Activated naive CD4-positive, alpha-beta T cell treated with anti-CD3 and anti-CD28 coated beads for 36 hours (primary cell): ENCODE measurements at regions not wholly inside any gene's neighbourhood (a gene's known extent, or its start where the extent isn't known, plus 50 kb on each side); places are given as distances from the start of the nearest gene placed in this dataset.

Experiments
- CTCF ChIA-PET: fragments of 350-600 bp; sonication (Branson Sonifier 250); formaldehyde crosslinking; loops from one replicate; lab custom pipeline; 2021; ENCODE audit warnings: antibody characterized with exemption; lab: Charles Lee
- DNase-seq: peaks from one replicate; pipeline ENCODE4 v3.0.0-alpha.2; 2020
- H3K27ac Mint-ChIP-seq: one replicate; pipeline ENCODE4 v1.8.0; 2021; ENCODE audit warnings: mild to moderate bottlenecking, mixed read lengths
- H3K27me3 Mint-ChIP-seq: one replicate; pipeline ENCODE4 v1.8.0; 2021; ENCODE audit warnings: low read depth, mixed read lengths
- H3K36me3 Mint-ChIP-seq: one replicate; pipeline ENCODE4 v1.8.0; 2021; ENCODE audit warnings: low read depth, mixed read lengths
- H3K4me1 Mint-ChIP-seq: one replicate; pipeline ENCODE4 v1.8.0; 2021; ENCODE audit warnings: low read depth, mixed read lengths
- H3K4me3 Mint-ChIP-seq: one replicate; pipeline ENCODE4 v1.8.0; 2021; ENCODE audit warnings: mild to moderate bottlenecking, moderate library complexity, mixed read lengths
- H3K9me3 Mint-ChIP-seq: one replicate; pipeline ENCODE4 v1.8.0; 2021; ENCODE audit warnings: mixed read lengths
- intact Hi-C: fragments of 100-400 bp; cut with micrococcal nuclease; formaldehyde crosslinking; loops from one replicate; pipeline ENCODE4 v1.15.1; 2023

DNA sequence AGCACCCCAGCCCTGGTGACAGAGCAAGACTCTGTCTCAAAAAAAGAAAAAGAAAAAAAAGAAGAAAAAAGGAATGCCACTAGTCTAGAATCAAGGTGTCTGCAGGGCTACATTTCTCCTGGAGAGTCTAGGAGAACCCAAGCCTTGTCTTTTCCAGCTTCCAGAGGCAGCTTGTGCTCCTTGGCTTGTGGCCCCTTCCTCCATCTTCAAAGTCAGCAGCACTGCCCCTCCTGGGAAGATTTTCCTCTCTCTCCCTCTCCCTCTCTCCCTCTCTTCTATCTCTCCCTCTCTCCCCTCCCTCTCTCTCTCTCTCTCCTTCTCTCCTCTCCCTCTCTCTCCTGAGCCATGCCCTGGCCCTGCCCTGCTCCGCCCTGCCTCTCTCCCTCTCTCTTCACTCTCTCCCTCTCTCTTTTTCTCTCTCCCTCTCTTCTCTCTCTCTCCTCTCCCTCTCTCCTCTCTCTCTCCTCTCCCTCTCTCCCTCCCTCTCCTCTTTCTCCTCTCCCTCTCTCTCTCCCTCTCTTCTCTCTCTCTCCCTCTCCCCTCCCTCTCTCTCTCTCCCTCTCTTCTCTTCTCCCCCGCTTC, 97.7 kb upstream of the FGF3 start:
- DNase-seq: no peak
- no peaks in the 10 kb centered on the region for H3K9me3 Mint-ChIP-seq
- CTCF ChIA-PET: interaction anchor here (0.7 to 1.6 kb wide), 2 partner anchors 59 to 279 kb away, joined by 3 to 4 read pairs; no protein-coding TSS in a partner anchor
- H3K4me1 Mint-ChIP-seq: no peaks in the 10 kb centered on the region
- no peaks in the 10 kb centered on the region for H3K36me3 Mint-ChIP-seq
- H3K27me3 Mint-ChIP-seq: peaks cover 22% of the 10 kb centered on the region
- H3K27ac Mint-ChIP-seq: no peak overlapping the region
- intact Hi-C loops: loop anchor here (10.0 kb wide), 1 partner anchor 232 kb away; no protein-coding TSS in a partner anchor
- H3K4me3 Mint-ChIP-seq: no peak overlapping the region

DNA sequence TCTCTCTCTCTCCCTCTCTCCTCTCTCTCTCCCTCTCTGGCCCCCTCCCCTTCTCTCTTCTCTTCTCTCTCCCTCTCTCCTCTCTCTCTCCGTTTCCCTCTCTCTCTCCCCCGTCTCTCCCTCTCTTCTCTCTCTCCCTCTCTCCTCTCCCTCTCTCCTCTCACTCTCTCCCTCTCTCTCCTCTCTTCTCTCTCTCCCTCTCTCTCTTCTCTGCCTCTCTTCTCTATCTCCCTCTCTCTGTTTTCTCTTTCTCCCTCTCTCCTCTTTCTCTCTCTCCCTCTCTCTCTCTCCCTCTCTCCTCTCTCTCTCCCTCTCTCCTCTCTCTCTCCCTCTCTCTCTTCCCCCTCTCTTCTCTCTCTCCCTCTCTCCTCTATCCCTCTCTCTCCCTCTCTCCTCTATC, 98.3 kb upstream of the FGF3 start:
- intact Hi-C loops: loop anchor here (10.0 kb wide), 1 partner anchor 233 kb away; no protein-coding TSS in a partner anchor
- no peaks in the 10 kb centered on the region for H3K4me1 Mint-ChIP-seq
- no peak for DNase-seq
- H3K27ac Mint-ChIP-seq: no peak overlapping the region
- no peak overlapping the region for H3K4me3 Mint-ChIP-seq
- peaks cover 20% of the 10 kb centered on the region for H3K27me3 Mint-ChIP-seq
- no peaks in the 10 kb centered on the region for H3K9me3 Mint-ChIP-seq
- H3K36me3 Mint-ChIP-seq: no peaks in the 10 kb centered on the region
- CTCF ChIA-PET: interaction anchor here (0.6 to 2.4 kb wide), 2 partner anchors 63 to 279 kb away, joined by 3 to 16 read pairs; no protein-coding TSS in a partner anchor

DNA sequence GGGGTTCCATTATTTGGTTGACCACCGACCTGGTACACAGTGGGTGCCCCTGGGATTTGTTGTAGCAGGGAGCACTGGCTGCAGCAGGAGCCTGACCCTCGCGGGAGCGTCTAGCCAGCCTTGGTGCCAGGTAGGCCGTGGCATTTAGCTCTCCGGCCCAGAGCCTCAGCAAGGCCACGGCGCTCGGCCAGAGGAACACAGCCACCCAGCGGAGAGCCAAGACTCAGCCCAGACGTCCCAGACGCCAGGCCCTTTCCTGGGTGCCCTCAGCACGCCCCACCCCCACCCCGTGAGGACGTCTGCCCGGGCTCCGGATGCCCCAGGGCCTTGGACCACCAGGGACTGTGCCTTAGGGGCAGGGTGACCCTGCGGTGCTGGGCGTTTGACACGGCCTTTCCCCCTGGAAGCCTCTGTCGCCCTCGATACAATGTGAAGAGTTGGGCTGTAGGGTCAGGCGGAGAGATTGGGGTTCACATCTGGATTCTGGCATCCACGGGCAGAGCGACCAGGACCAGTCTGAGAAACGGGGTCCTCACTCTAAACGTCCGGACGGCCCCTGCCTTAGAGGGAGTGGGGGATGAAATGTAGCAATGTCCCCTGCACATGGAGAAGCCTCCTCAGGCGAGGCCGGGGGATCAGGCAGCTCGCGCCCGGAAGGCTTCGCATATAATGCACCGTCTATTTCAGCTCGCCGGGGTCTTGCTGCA, 99.2 kb upstream of the FGF3 start:
- Mint-ChIP-seq H3K27me3 (peaks cover 26% of the 10 kb centered on the region), H3K27ac (no peak overlapping the region), H3K36me3 (no peaks in the 10 kb centered on the region), H3K4me1 (no peaks in the 10 kb centered on the region), H3K4me3 (no peak overlapping the region), H3K9me3 (no peaks in the 10 kb centered on the region)
- DNase-seq: no peak
- CTCF ChIA-PET: interaction anchor here (0.6 to 2.4 kb wide), 7 partner anchors 8 to 286 kb away, joined by 3 to 16 read pairs (median 3); no protein-coding TSS in a partner anchor
- intact Hi-C loops: loop anchor here (1.0 to 10.0 kb wide), 3 partner anchors 234 to 278 kb away; no protein-coding TSS in a partner anchor

DNA sequence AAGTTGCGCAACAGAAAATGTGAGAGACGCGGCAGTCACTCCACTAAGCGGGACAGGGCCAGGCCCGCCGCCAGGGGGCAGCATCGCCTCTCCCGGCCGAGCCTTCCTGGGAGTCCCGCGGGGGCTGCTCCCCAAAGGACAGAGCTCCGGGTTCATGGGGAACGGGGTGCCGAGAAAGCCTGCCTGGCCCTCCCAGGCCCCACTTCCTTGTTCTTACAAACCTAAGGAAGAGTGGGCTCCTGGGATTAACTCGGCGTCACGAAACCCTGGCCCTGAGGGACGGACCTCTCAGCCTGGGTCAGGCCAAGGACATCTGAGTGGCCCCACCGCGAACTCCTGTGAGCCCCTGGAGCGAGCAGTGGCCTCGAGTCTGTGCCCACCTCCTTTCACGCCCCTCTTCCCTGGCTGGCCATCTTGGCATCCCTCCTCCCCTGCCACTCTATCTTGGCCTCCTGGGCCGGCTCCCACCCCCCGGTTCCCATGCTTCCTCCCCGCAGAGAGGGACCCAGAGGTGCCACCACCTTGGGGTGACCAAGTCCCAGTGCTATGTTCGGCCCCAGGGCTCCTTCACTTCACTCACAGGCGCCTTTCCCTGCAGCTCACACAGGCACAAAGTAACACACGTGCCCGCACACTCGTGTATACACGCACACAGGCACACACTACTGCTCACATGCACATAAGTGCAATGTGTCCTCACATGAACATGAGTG, 99.9 kb upstream of the FGF3 start:
- Mint-ChIP-seq H3K4me1 (no peaks in the 10 kb centered on the region), H3K27ac (no peak overlapping the region), H3K36me3 (no peaks in the 10 kb centered on the region), H3K27me3 (peaks cover 29% of the 10 kb centered on the region), H3K9me3 (no peaks in the 10 kb centered on the region), H3K4me3 (no peak overlapping the region)
- CTCF ChIA-PET: interaction anchor here (0.6 to 2.4 kb wide), 7 partner anchors 9 to 1680 kb away, joined by 3 to 16 read pairs (median 3); no protein-coding TSS in a partner anchor
- intact Hi-C loops: loop anchor here (1.0 to 10.0 kb wide), 3 partner anchors 234 to 277 kb away; no protein-coding TSS in a partner anchor
- peak; percentile 73 for DNase-seq

DNA sequence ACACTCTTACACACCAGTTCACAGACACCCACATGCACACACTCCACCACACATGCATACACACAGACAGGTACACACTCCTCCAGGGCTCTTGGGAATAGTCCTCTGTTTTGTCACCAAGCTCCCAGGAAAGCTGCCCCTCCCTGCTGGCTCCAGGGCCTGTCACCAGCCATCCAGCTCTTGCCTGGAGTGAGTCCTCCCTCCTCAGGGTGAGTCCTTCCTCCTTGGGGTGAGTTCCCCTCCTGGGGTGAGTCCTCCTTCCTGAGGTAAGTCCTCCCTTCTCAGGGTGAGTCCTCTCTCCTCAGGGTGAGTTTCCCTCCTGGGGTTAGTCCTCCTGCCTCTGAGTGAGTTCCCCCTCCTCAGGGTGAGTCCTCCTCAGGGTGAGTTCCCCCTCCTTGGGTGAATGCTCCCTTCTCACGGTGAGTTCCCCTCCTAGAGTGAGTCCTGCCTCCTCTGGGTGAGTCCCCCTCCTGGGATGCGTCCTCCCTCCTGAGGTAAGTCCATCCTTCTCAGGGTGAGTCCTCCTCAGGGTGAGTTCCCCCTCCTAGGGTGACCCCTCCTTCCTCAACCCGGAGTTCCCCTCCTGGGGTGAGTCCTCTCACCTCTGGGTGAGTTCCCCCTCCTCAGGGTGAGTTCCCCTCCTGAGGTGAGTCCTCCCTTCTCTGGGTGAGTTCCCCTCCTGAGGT, 100.6 kb upstream of the FGF3 start:
- no peak for DNase-seq
- H3K9me3 Mint-ChIP-seq: no peaks in the 10 kb centered on the region
- CTCF ChIA-PET: interaction anchor here (0.6 to 2.4 kb wide), 4 partner anchors 62 to 388 kb away, joined by 4 to 16 read pairs (median 6); no protein-coding TSS in a partner anchor
- H3K27me3 Mint-ChIP-seq: peaks cover 34% of the 10 kb centered on the region
- intact Hi-C loops: loop anchor here (10.0 kb wide), 1 partner anchor 235 kb away; no protein-coding TSS in a partner anchor
- no peak overlapping the region for H3K4me3 Mint-ChIP-seq
- no peak overlapping the region for H3K27ac Mint-ChIP-seq
- H3K36me3 Mint-ChIP-seq: no peaks in the 10 kb centered on the region
- no peaks in the 10 kb centered on the region for H3K4me1 Mint-ChIP-seq

DNA sequence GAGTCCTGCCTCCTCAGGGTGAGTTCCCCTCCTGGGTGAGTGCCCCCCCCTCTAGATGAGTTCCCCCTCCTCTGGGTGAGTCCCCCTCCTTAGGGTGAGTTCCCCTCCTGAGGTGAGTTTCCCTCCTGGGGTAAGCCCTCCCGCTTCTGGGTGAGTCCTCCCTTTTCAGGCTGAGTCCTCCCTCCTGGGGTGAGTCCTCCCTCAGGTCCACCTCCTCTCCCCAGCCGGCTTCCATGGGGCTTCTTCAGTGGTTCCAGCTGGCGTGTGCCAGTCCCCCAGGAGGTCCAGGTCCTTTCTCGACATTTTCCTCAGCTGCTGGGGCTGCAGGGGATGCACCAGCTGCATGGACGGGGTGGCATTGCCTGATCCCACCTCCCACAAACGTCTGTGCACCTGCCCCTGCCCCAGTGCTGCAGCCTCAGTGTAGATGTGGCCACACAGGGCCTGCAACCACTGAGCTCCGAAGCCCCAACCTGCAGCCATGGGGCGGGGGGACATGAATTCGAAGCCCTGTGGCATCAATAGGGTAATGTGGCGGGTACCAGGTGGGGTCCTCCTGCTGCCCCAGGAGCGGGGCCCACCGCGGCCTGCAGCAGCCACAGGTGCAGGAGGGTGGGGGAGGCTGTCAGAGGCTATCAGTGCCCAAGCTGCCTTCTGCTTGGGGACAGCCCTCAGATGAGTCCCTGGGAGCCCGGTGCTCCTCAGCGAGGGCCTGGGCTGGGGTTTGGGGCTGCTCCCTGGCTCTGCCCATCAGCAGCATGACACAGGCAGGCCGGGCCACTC, 101.3 kb upstream of the FGF3 start:
- DNase-seq: no peak
- H3K36me3 Mint-ChIP-seq: no peaks in the 10 kb centered on the region
- H3K27ac Mint-ChIP-seq: no peak overlapping the region
- CTCF ChIA-PET: interaction anchor here (0.7 kb wide), 1 partner anchor 61 kb away, joined by 7 read pairs; no protein-coding TSS in a partner anchor
- H3K27me3 Mint-ChIP-seq: peaks cover 34% of the 10 kb centered on the region
- no peak overlapping the region for H3K4me3 Mint-ChIP-seq
- H3K9me3 Mint-ChIP-seq: no peaks in the 10 kb centered on the region
- H3K4me1 Mint-ChIP-seq: peaks cover under 1% of the 10 kb centered on the region
- intact Hi-C loops: no loop called here

DNA sequence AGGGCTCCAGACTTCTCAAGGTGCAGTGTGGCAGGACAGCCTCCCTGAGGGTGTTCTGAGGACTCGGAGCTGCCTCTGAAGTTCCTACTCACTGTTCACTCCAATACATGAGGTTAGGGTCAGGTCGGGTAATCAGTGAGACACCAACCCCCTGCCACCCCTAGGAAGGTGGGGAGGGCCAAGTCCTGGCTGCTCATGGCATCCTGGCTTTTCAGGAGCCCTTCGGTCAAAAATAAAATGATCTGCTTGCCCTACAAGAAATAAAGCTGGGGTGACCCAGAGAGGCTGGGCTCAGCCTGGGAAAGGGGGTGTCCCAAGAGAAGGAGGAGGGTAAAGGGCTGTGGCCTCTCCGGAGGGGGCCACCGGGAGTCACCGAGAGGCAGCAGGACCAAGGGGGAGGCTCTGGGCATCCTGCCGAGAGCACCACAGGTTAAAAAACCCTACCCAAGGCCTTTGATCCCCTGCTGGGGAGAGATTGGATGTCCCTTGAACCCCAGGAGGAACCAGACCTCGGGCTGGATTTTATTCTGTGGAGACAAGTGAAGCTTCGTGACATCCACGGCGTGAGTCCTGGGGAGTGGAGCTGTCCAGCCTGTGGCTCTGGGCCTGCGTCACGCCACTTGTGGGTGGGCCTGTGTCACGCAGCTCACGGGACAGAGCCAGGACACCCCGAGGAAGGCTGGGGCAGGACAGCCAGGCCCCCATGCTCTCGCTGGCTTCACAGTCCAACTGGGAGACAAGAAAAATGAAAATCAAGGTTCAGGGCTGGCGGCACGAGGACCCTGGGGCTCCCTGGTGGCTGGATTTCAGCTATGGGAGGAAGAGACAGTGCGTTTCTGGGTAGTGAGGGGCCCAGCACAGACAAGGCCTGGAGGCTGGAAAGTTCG, 102.2 kb upstream of the FGF3 start:
- H3K9me3 Mint-ChIP-seq: no peaks in the 10 kb centered on the region
- no peak overlapping the region for H3K4me3 Mint-ChIP-seq
- no peak for DNase-seq
- H3K36me3 Mint-ChIP-seq: no peaks in the 10 kb centered on the region
- H3K4me1 Mint-ChIP-seq: peaks cover 5% of the 10 kb centered on the region
- CTCF ChIA-PET: no interaction called here
- intact Hi-C loops: no loop called here
- no peak overlapping the region for H3K27ac Mint-ChIP-seq
- peaks cover 39% of the 10 kb centered on the region for H3K27me3 Mint-ChIP-seq

DNA sequence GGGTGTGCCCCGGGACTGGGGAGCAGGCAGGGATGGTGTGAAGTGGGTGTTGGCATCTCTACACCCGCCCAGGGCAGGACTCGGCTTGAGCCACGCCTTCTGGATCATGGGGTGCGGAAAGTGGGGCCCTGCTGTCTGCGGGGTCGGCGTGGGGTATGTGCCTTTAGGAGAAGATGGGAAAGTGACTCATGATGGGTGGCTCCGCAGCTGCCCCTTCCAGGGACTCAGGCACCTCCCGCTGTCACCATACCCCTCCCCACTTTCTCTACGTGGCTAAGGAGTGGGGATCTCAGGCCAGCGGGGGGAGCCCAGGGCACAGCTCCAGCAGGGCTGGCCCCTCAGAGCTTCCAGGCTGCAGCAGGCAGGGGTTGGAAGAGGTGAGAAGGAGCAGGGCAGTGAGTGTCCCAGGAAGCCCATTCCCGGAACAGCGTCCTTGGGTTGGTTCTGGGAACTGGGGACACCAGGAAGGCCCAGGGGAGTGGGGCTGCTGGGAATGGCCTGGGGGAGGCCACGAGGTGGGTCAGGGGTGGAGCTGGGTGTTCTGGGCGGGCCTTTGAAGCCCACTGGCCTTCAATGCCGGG, 102.9 kb upstream of the FGF3 start:
- CTCF ChIA-PET: no interaction called here
- no peak overlapping the region for H3K27ac Mint-ChIP-seq
- no peak for DNase-seq

DNA sequence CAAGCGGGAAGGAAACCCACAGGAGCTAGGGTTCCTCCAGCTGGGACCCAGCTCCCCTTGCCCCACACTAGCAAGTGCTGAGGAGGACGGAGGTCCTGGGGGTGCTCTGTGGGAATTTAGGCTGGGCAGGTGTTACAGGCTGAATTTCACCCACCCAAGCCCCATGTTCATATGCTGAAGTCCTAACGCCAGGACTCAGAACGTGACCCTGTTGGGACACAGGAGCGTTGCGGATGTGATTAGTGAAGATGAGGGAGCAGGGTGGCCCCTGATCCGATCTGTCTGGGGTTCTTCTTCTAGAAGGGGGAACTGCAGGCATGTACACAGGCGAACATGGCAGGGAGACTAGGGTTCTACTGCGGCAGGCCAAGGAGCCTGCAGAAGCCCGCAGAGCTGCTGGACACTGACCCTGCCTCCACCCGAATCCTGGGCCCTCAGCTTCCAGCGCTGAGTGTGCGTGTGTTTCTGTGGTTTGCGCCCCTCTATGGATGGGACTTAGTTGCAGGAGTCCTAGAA, 103.4 kb upstream of the FGF3 start:
- intact Hi-C loops: no loop called here
- no peak for DNase-seq
- H3K27ac Mint-ChIP-seq: no peak overlapping the region
- no peaks in the 10 kb centered on the region for H3K36me3 Mint-ChIP-seq
- peaks cover 47% of the 10 kb centered on the region for H3K27me3 Mint-ChIP-seq
- peaks cover 6% of the 10 kb centered on the region for H3K4me1 Mint-ChIP-seq
- CTCF ChIA-PET: no interaction called here
- H3K4me3 Mint-ChIP-seq: no peak overlapping the region
- H3K9me3 Mint-ChIP-seq: no peaks in the 10 kb centered on the region

More for the DNA sequence above, 102.9 kb upstream of the FGF3 start:
- Mint-ChIP-seq H3K9me3 (no peaks in the 10 kb centered on the region), H3K36me3 (no peaks in the 10 kb centered on the region), H3K4me3 (no peak overlapping the region), H3K4me1 (peaks cover 6% of the 10 kb centered on the region), H3K27me3 (peaks cover 43% of the 10 kb centered on the region)
- intact Hi-C loops: no loop called here

DNA sequence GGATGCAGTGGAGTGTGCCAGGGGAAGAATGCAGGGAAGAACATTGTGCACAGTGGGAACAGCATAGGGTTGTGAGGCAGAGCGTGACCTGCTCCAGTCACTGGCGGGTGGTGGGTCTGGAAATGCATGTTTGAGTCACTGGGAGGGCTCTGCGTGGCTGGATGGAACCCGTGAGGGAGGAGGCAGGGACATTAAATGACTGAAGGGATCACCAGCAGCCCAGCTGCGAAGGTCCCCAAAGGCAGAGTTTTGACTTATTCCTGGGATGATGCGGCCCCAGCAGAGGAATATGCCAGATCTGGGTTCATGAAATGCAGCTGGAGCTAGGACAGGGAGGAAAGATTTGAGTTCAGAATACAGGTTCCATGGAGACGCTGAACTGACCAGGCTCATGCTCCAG, 104.0 kb upstream of the FGF3 start:
- Mint-ChIP-seq H3K4me3 (no peak overlapping the region), H3K27ac (no peak overlapping the region), H3K4me1 (peaks cover 6% of the 10 kb centered on the region), H3K9me3 (no peaks in the 10 kb centered on the region), H3K27me3 (peaks cover 53% of the 10 kb centered on the region), H3K36me3 (no peaks in the 10 kb centered on the region)
- DNase-seq: no peak
- CTCF ChIA-PET: no interaction called here
- intact Hi-C loops: no loop called here
